ENCODE measurements at regions not wholly inside any gene's neighbourhood (a gene's known extent, or its start where the extent isn't known, plus 50 kb on each side); places are given as distances from the start of the nearest gene placed in this dataset.

- TF ChIP-seq EZH2 (IDR thresholded peaks at IDR 0.05; ENCODE audit: low read length) (no peak), CTCF (optimal IDR thresholded peaks at IDR 0.05 in 1 of 3, IDR thresholded peaks at IDR 0.05 in 1 of 3, conservative IDR thresholded peaks at IDR 0.05 in 1 of 3; ENCODE audit: extremely low read depth in 1 of 3, insufficient read depth in 2 of 3, low read length in 3 of 3) (no peak)
- peaks cover 22% of the 10 kb centered on the region for H3K4me1 ChIP-seq (ENCODE audit: control insufficient read depth, extremely low read depth, insufficient read depth, low read length)
- H3K4me2 ChIP-seq (ENCODE audit: control insufficient read depth, extremely low read depth, insufficient read depth, low read depth, low read length): no peak overlapping the region
- no peak overlapping the region for H3K4me3 ChIP-seq (ENCODE audit: control insufficient read depth in 2 of 3, extremely low read depth in 1 of 3, insufficient read depth in 2 of 3, low read depth in 1 of 3, low read length in 3 of 3)
- H3K9me3 ChIP-seq (ENCODE audit: control insufficient read depth, low read depth, low read length): no peaks in the 10 kb centered on the region
- dilution Hi-C loops (cut with MboI; ENCODE audit: extremely low pct_ligation_motif_present, low sequenced_read_pairs): no loop called here
- H2AFZ ChIP-seq (ENCODE audit: control insufficient read depth, low read length): no peak overlapping the region
- H3K9me1 ChIP-seq (ENCODE audit: control insufficient read depth, extremely low read depth, insufficient read depth, low read length): no peaks in the 10 kb centered on the region
- no peaks in the 10 kb centered on the region for H4K20me1 ChIP-seq (ENCODE audit: control insufficient read depth, extremely low read depth, insufficient read depth, low read length)
- H3K27ac ChIP-seq (ENCODE audit: control insufficient read depth, insufficient read depth, low read length): no peak overlapping the region
- no peaks in the 10 kb centered on the region for H3K27me3 ChIP-seq (ENCODE audit: control insufficient read depth, extremely low read depth, insufficient read depth, low read length)
- no peaks in the 10 kb centered on the region for H3K79me2 ChIP-seq (ENCODE audit: control insufficient read depth, insufficient read depth, low read length)
- FAIRE-seq: no peak
- no peak for DNase-seq (ENCODE audit: low read depth, low spot score)
- no peak overlapping the region for H3K9ac ChIP-seq (ENCODE audit: control insufficient read depth, extremely low read depth, insufficient read depth, low read length)
- no peaks in the 10 kb centered on the region for H3K36me3 ChIP-seq (ENCODE audit: control insufficient read depth in 2 of 2, extremely low read depth in 1 of 2, insufficient read depth in 2 of 2, low read length in 2 of 2)
Measured at GRCh38 chr9:87120610-87121009, 173.3 kb upstream of the GAS1 start.

DNA sequence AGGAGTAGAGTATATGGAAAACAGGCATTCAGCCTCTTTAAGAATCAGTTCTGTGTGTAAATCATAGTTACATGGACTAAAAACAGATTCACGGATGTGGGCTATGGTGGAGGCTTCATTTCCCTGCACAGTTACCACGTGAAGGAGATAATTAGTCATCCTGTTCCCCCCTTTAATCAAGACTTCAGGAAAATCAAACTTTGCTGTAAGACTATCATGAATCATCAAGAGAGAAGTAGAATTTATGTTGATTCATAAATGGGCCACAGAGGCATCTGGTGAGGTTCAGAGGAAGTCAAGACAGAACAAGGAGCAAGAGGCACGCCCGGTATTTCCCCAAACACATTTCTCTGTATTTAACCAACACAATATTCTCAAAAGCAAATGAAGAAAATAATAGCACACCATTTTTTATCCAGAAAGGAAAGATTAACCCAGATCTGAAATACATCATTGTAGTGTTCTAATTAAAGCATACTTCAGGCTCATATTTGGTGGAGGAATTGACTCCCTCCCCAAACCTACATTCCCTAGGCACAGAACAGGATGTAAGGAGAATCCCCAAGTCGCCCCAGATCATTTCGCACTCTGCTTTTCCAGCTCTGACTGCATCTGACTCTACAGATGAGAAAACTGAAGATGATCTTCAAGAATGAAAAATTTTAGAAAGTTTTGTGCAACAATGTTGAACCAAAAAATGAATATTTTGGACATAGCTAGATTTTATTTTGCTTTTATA is 175.8 kb upstream of the GAS1 start:
- Histone ChIP-seq H3K27me3 (ENCODE audit: control insufficient read depth, extremely low read depth, insufficient read depth, low read length) (no peaks in the 10 kb centered on the region), H2AFZ (ENCODE audit: control insufficient read depth, low read length) (peak overlapping the region; percentile 64), H3K9me1 (ENCODE audit: control insufficient read depth, extremely low read depth, insufficient read depth, low read length) (no peaks in the 10 kb centered on the region), H3K9ac (ENCODE audit: control insufficient read depth, extremely low read depth, insufficient read depth, low read length) (peak overlapping the region; percentile 15), H3K4me2 (ENCODE audit: control insufficient read depth, extremely low read depth, insufficient read depth, low read depth, low read length) (peak overlapping the region; percentile 63), H4K20me1 (ENCODE audit: control insufficient read depth, extremely low read depth, insufficient read depth, low read length) (no peaks in the 10 kb centered on the region), H3K4me1 (ENCODE audit: control insufficient read depth, extremely low read depth, insufficient read depth, low read length) (peaks cover 22% of the 10 kb centered on the region), H3K79me2 (ENCODE audit: control insufficient read depth, insufficient read depth, low read length) (no peaks in the 10 kb centered on the region), H3K36me3 (ENCODE audit: control insufficient read depth in 2 of 2, extremely low read depth in 1 of 2, insufficient read depth in 2 of 2, low read length in 2 of 2) (no peaks in the 10 kb centered on the region), H3K27ac (ENCODE audit: control insufficient read depth, insufficient read depth, low read length) (peak overlapping the region; percentile 68), H3K9me3 (ENCODE audit: control insufficient read depth, low read depth, low read length) (no peaks in the 10 kb centered on the region), H3K4me3 (ENCODE audit: control insufficient read depth in 2 of 3, extremely low read depth in 1 of 3, insufficient read depth in 2 of 3, low read depth in 1 of 3, low read length in 3 of 3) (no peak overlapping the region)
- DNase-seq (ENCODE audit: low read depth, low spot score) (peak; percentile 56), FAIRE-seq (peak; percentile 94)
- TF ChIP-seq CTCF (optimal IDR thresholded peaks at IDR 0.05 in 1 of 3, IDR thresholded peaks at IDR 0.05 in 1 of 3, conservative IDR thresholded peaks at IDR 0.05 in 1 of 3; ENCODE audit: extremely low read depth in 1 of 3, insufficient read depth in 2 of 3, low read length in 3 of 3): no peak
- no peak for TF ChIP-seq EZH2 (IDR thresholded peaks at IDR 0.05; ENCODE audit: low read length)
- dilution Hi-C loops (cut with MboI; ENCODE audit: extremely low pct_ligation_motif_present, low sequenced_read_pairs): no loop called here
